Endothelial cell of hepatic sinusoid (primary cell): ENCODE measurements at regions not wholly inside any gene's neighbourhood (a gene's known extent, or its start where the extent isn't known, plus 50 kb on each side); places are given as distances from the start of the nearest gene placed in this dataset.
"Not testable (repeated sequence)": the region's sequence is repeated elsewhere in the genome, so short reads cannot be mapped to it uniquely, and the experiment has no call there.

Experiments
- in situ Hi-C: cut with HindIII; loops from 2 replicates; pipeline ENCODE4 v1.10.0; 2017; ENCODE audit warnings: low sequenced_read_pairs

- in situ Hi-C loops, result no loop called here
These were observed 603.7 kb downstream of the BNC2 start for GRCh38 chr9:16266648-16267276.

- in situ Hi-C loops, result no loop called here
These were observed 603.0 kb downstream of the BNC2 start for GRCh38 chr9:16267281-16268066.

- in situ Hi-C loops, result no loop called here
These were observed 602.2 kb downstream of the BNC2 start for GRCh38 chr9:16268067-16268881.

GRCh38 chr9:16271967-16272366 is 598.5 kb downstream of the BNC2 start:
- in situ Hi-C loops, result no loop called here

GRCh38 chr9:16272776-16273175 is 597.7 kb downstream of the BNC2 start:
- in situ Hi-C loops, result no loop called here

GRCh38 chr9:16275795-16276624 is 594.5 kb downstream of the BNC2 start:
- in situ Hi-C loops, result no loop called here

GRCh38 chr9:16276866-16277265 is 593.6 kb downstream of the BNC2 start:
- in situ Hi-C loops, result no loop called here

GRCh38 chr9:16277471-16277960 is 593.0 kb downstream of the BNC2 start:
- in situ Hi-C loops, result no loop called here

GRCh38 chr9:16278326-16278999 is 592.0 kb downstream of the BNC2 start:
- in situ Hi-C loops, result no loop called here

GRCh38 chr9:16281707-16282106 is 588.8 kb downstream of the BNC2 start:
- in situ Hi-C loops, result no loop called here

GRCh38 chr9:16282216-16282615 is 588.3 kb downstream of the BNC2 start:
- in situ Hi-C loops, result no loop called here

- in situ Hi-C loops, result no loop called here
These were observed 587.8 kb downstream of the BNC2 start for GRCh38 chr9:16282718-16283117.

- in situ Hi-C loops, result no loop called here
These were observed 584.3 kb downstream of the BNC2 start for GRCh38 chr9:16286160-16286559.

- in situ Hi-C loops, result no loop called here
These were observed 580.8 kb downstream of the BNC2 start for GRCh38 chr9:16289639-16290038.

GRCh38 chr9:16290169-16290568 is 580.3 kb downstream of the BNC2 start:
- in situ Hi-C loops, result no loop called here

- in situ Hi-C loops, result no loop called here
These were observed 578.5 kb downstream of the BNC2 start for GRCh38 chr9:16291921-16292320.

- in situ Hi-C loops, result no loop called here
These were observed 576.9 kb downstream of the BNC2 start for GRCh38 chr9:16293610-16294009.

GRCh38 chr9:16294133-16294770 is 576.2 kb downstream of the BNC2 start:
- in situ Hi-C loops, result no loop called here

- in situ Hi-C loops, result not testable (repeated sequence)
These were observed 575.5 kb downstream of the BNC2 start for GRCh38 chr9:16294940-16295339.

- in situ Hi-C loops, result not testable (repeated sequence)
These were observed 571.1 kb downstream of the BNC2 start for GRCh38 chr9:16299368-16299767.
